DMS79 treated with DMSO at 0.1 percent for 48 hours (cell line): ENCODE measurements at regions not wholly inside any gene's neighbourhood (a gene's known extent, or its start where the extent isn't known, plus 50 kb on each side); places are given as distances from the start of the nearest gene placed in this dataset.
"Not testable (repeated sequence)": the region's sequence is repeated elsewhere in the genome, so short reads cannot be mapped to it uniquely, and the experiment has no call there.

Experiments
- DNase-seq: peaks from one replicate; lab custom pipeline; 2025; lab: John Stamatoyannopoulos, UW

DNA sequence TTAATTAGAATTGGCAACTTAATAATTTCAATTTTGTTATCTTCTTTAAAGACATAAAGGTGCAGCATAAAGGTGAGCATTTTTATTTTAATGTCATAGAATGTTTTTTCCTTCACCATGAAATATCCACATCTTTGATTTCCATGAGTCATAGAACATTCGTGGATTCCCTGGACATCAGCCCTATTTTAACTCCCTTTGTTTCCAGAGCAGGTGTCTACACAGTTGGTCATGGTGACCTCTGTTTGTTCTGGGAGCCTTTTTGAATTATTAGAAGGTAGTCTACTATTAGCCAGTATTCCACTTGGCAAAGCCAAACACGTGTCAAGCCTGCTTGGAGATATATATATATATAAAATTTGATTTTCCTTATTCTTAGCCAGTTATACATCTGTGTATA is 572.9 kb downstream of the LTN1 start:
- DNase-seq, result no peak

DNA sequence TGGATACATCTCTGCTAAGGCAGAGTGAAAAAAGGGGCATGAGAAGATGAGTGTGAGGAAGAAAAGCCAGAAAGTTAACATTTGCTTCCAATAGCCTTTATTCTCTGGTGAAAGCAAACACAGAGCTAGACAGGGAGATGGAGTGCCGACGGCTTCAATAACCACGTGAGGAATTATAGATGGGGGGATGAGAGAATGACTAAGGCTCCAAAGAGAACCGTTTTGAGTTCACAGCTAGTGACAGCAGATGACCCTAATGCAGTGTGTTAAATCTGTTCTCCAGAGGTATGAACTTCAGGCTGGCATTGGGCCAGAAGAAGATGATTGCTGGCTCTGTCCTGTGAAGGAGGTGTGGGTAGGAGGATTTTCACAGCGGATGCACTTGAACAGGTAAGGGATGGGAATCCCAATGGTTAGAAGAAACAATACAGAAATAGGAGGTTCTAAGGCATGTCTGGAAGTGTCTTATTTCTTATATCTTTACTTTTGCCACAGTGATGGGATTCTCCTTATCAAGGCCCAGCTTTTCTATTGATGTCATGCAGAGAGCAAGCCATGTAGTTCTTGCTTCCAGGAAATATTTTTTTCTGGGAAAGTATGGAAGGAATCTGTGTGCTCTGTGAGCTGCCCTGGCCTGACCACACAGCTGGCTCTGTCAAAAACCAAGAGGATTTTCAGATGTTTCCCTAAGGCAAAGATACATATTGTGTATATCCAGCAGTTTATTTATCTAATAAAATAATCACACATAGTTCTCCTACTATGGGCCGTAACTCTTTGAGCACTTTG is 573.8 kb downstream of the LTN1 start:
- DNase-seq, result no peak

DNA sequence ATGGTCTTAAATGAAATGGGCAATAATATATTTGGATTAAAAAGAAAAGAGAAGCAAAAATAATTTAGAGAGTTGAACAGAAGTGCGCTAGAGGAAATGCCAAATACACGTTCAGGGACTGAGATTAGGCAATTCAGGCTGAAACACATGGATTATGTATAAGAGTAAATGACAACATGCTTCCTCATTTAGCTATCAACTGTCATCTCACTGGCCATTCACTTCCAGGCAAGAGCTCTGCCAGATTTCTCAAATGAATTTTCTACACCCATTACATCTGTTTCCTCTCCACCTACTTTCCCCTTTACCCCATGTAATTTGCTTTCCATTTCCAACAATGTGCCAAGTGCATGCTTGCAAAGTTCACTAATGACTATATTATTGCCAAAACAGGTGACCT is 582.4 kb downstream of the LTN1 start:
- DNase-seq, result no peak

DNA sequence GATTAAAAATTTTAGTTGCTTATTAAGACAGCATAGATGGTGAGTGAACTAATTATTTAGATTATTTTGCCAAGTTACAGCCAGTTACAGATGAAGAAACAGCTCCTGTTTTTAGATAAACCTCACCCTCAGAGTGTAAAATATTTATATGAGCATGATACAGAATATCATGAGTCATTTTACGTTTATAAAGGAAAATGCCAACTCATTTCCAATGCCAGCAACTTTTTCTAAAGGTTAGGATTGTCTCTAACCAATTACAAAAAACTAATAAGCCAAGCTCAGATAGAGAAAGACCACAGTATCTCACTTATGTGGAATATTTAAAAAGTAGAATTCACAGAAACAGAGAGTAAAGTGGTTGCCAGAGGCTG is 590.1 kb downstream of the LTN1 start:
- DNase-seq, result no peak

DNA sequence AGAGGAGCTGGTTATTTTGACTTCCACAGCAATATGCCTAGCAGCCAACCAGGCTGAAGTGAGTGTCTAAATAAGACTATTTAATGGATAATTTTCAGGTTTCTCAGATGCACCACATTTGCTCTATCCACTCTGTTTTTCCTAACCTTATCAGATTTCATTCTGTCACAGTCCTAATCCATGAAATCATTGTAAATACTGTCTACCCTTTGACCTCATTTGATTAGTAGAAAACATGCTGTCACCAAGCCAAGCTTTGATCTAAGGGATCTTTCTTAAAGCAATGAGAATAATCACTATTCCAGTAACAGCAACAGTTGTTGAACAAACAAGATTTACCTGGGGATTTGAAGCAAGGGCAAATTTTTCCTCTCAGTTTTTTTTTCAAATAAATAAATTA is 595.6 kb downstream of the LTN1 start:
- no peak for DNase-seq

DNA sequence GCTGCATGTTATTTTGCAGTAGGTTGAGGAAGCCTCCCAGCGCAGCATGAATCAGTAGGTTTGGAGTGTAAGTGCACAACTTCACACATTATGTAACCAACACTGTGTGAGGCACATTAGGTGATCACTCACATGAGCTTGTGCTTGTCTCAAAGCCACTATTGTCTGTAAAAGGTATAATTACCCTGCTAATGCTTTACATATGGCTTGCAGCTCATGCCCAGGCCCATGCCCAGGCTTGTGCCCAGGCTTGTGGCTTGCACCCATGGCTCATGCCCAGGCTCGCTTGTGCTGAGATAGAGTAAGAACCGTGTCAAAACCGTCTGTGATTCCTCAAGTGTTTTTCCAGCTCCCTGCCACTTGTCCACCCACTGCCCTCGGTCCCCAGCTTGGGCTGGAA is 596.3 kb downstream of the LTN1 start:
- DNase-seq, result no peak

DNA sequence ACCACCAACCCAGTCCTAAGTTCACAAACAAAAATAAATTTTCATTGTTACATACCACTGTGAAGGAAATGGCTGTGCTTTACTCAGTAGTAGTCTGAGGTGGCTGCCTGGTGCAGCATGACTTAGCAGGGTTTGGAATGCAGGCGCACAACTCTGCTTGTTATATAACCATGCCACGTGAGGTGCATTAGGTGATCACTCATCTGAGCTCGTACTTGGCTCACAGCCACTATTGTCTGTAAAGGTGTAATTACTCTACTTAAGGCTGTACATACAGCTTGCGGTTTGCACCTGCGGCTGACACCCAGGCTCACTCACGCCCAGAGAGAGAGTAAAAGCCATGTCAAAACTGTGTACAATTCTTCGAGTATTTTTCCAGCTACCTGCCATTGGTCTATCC is 599.4 kb downstream of the LTN1 start:
- peak; percentile 6 for DNase-seq

DNA sequence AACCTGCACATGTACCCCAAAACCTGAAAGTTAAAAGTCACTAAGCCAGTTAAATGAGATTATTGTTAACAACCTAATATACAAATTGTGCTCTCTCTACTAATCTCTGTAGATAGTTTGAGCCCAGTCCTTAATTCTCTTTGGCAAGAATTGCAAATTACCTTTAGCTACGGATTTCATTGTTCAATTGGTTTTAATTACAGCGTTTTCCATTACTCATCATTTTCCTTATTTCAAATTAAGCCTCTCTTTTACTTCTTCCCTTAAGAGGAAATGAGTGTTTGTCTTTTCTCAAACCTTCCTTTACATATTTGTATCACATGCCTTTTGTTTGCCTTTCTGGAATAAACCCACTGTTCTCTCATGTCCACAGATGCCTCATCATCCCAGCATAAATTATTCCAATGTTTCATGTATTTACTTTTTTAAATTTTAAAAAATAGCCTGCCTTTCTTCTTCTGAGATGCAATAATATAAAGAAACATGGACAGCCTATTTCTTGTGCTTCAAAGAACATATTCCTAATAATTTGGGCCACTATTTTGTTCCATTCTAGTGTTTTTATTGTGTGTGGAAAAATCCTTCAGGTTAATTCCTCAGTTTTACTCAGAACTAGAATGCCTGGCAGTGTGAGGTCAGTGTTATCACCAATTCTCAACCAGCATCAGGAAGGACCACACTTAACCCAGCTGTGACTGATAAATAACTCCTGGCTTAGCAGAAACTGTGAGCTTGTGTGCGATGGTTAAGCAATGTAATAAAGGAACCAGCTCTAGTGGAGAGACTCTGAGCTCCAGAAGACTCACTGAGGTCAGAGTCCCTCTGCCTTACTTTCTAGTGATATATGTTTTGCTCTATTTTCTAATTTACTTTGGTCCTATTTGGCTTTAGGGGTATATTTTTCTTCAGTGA is 600.5 kb downstream of the LTN1 start:
- DNase-seq, result no peak

DNA sequence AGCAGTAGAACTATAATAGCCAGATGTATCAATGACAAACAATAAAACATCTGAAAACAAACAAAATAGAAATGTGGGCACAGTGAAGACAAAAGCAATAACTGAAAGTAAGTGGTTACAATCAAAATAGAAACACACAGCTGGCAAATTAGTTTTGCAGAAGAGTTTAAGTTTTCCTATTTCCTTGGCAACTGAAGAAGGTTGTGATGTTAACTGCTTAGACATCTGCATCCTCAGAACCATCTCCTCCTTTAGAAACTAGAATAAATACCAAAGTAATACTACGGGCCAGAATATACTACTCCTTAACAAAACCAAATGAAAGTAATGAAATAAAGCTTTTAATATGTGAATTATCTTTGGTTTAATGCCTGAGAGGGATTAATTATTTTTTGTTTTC is 605.5 kb downstream of the LTN1 start:
- no peak for DNase-seq

DNA sequence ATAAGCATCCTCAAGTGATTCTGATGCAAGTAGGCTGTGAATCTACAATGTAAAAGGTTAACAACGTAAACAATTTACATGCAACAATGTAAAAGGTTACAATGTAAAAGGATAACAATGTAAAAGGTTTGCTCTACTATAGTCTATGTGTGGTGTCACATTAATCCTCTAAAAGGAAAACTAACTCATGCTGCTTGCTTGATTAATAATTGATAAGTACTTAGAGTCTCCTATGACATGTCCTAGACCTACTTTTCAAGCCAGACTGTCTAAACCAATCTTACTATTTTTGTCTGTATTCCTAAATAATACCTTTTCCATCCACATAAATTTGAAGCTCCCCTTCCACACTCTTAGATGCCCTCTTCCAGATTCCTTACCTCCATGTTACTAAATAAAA is 606.8 kb downstream of the LTN1 start:
- no peak for DNase-seq

DNA sequence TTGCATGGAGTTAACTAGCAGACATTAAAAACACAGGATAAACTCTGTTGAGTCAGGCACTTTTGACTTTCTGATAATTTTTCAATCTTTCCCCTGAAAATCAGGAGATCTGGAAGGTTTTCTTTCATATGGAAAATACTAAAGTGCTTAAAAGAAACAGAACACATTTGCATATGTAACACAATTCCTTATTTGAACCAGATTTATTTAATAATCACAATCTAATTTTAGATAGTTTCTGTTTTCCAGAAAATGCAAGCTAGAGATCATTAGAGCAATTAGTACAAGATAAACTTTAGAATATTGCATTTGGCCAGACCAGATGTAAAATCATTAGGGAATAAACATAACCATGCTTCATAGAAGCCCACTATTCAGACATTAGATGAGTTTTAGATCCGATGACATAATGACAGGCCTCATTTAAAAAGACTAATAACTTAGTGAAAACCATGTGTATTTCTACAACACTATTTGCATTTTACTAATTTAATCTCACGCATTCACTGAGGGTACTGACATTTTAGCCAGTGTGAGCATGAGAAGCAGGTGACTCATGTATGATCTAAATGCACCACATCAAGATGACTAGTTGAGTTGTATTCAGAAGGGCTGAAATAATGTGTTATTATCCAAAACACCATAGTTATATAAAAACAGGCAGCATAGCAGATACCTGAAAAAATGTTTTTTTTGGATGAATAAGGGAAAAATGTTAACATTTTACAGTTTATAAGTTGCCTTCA is 611.5 kb downstream of the LTN1 start:
- DNase-seq, result not testable (repeated sequence)

DNA sequence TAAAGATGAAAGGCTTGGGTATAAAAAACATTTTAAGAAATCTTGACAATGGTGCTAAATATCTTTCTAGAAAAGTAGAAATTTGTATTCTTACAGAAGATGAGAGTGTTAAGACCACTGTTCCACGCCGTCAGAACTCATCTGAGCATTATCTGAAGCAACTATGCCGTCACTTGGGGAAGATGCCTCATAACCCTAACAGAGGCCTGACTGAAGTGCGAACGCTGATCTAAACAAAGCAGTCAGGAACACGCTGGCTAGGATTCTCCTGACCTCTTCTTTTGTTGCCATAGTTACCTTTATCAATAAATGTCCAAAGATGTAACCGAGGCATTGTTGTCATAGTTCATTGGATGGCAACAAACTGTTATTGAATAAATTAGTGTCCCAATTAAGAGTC is 612.4 kb downstream of the LTN1 start:
- DNase-seq, result no peak

DNA sequence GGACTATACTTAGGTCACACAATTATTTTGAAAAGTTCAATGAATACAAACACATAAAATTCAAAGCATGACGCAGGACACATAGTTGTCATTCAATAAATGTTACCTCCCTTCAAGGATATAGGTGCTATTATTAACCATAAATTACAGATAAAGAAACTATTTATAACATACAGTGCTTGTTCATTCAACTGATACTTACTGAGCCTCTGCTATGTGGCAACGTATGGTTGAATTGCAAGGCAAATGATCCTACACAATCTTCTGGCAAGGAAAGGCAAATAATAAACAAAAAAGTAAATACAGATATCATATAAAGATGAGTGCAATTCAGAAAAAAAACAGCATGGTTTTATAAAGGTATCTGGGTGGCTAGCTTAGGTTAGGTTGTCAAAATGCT is 614.7 kb downstream of the LTN1 start:
- DNase-seq, result no peak

DNA sequence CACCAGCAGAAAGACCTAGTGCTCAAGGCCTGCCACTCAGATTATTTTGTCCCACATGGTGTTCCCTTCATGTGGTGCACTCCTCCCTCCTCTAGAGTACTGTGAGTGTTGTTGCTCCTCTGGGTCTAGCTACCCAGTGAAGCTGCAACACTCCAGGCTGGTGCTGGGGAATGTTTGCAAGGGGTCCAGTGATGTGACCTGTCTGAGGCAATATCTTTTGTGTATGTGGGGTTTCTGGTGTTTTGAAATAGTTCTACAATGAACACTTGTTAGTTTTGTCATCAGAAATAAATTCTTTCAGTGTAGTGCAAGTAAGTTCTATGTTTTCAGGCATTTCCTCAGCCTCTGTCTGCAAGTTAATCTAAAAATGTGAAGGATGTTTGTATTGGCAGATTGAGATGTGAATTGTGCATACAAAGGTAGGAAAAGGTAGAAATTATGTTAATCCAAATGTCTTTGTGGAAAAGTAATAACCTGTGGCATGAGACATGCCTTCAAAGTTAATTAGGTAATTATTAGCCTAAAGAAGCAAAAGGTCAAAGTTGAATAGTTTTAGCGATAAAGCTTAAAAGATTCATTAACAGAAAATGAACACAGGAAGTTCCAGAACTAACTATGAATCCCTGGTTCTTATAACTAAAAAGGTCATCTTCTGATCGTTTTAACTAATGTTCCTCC is 616.8 kb downstream of the LTN1 start:
- no peak for DNase-seq

DNA sequence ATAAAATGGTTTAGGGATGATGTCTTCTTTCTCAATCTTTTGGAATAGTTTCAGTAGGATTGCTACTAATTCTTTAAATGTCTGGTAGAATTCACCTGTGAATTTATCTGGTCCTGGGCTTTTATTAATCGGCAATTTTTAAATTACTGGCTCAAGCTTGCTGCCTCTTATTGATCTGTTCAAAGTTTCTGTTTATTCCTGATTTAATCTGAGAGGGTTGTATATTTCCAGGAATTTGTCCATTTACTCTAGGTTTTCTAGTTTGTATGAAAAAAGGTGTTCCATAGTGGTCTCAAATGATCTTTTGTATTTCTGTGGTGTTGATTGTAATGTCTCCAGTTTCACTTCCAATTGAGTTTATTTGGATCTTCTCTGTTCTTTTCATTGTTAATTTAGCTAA is 617.8 kb downstream of the LTN1 start:
- no peak for DNase-seq

DNA sequence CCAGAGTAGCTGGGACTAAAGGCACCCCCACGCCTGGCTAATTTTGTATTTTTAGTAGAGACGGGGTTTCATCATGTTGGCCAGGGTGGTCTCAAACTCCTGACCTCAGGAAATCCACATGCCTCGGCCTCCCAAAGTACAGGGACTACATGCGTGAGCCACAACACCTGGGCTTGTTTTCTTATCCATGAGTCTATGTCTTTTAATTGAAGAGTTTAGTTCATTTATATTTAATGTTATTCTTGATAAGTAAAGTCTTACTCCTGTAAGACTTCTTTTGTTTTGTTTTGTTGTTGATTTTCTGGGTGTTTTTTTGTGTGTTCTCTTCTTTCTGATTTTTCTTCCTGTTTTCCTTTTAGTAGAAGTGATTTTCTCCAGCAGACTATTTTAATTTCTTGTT is 621.0 kb downstream of the LTN1 start:
- DNase-seq, result no peak

DNA sequence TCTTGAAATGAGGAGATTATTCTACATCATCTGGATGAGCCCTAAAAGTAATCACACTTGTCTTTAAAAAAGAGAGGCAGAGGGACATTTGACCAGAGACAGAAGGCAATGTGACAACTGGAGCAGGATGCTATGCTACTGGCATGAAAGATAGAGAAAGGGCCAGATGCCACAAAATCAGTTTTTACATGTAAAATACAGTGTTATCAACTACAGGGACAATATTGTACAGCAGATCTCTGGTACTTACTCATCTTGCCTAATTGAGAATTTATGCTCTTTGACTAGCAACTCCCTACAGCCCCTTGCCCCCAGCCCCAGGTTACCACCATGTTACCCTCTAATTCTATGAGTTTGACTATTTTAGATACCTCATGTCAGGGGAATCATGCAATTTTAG is 633.4 kb downstream of the LTN1 start:
- DNase-seq, result no peak

DNA sequence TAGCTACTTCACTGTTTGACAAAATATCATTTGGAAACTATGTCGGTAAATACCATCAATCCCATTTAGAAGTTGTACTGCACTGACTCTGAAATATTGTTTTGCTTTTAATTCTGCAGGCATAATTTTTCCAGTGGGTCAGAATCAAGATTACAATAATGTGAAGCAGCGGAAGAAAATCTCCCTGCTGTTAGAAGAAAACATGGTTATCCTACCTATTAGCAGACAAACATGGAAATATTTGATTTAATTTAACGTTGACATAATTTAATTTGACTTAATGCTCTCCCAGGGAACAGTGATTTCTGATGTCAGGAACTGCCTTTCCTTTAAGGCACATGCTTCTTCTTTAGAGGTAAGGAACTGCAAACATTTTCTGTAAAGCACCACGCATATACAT is 634.0 kb downstream of the LTN1 start:
- DNase-seq, result no peak

DNA sequence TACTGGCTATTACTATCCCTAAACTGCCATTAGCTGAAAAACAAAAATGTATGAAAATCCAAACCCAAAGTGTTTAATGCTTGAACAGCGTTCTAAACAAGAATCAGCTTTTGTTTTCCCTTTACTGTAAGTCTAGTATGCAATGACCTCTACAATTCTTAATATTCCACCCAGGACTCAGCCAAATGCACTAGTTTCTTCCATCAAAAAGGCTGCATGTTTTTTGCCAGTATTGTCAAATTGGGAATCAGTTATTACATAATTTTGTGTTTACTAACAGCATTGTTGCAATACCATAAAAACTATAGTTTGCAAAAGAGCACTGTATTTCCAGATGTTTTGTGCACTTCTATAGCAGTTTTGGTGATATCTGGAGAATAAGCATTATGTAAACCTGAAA is 634.5 kb downstream of the LTN1 start:
- no peak for DNase-seq

DNA sequence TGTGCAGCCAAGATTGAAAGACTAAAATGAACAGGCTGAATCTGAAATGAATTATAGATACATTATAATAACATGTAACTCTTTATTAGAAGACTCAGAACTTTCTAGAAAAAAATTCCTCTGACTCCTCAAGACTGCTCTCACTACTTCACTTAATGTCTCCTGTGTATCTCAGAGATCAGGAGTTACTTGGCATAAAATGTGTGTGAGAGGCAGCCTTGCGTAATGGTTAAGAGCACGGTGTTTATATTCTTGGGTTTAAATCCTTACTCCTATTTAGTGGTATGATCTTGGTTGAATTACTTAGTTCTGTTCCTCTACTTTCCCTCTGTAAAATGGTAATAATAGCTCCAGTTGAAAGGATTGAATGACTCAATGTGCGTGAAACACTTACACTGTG is 634.9 kb downstream of the LTN1 start:
- no peak for DNase-seq

DNA sequence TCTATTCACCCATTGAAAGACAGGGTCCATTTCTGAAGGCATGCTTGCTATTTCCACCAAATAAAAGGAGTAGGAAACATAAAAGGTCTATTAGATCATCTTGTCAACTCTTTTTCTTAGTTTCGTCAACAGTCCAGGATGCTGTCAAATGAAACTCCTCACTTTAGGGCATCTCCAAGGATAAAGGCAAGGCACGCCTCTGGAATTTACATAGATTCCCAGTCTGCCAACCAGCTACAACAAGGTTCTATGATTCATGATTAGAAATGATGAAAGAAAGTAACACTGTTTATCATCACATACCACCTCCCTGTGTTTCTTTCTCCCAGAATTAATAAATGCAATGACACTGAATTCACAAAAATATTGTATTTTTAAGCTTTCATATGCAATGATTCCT is 636.3 kb downstream of the LTN1 start:
- DNase-seq, result no peak

DNA sequence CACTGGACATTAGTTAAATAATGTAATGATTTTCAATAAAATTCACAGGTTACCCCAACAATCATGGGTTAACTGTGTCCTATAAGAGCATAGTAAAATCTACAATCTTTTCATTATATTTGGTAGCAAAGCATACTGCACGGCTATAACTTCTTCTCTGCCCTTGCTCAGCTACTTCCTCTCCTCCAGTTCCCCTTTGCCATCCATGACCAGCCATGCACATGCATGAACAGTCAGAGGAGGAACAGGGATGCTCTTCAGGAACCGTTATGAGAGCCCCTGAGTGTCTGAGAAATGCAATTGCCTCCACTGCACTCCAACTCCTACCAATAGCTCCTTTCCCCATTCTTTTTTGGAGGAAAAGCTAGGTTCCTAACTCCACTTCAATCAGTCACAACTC is 646.7 kb downstream of the LTN1 start:
- no peak for DNase-seq
